NB4 (cell line): ENCODE measurements at regions not wholly inside any gene's neighbourhood (a gene's known extent, or its start where the extent isn't known, plus 50 kb on each side); places are given as distances from the start of the nearest gene placed in this dataset.
A peak's percentile ranks its signal among the peaks of the same experiment; 100 is the strongest.

Experiments
- DNase-seq: peaks from one replicate; pipeline ENCODE4 v3.0.0; 2010; ENCODE audit warnings: low read depth
- H3K4me3 ChIP-seq: one replicate; pipeline ENCODE4 v1.5.1; 2011; ENCODE audit warnings: mild to moderate bottlenecking, low read depth, low read length, moderate library complexity
- MYC ChIP-seq: IDR thresholded peaks from 2 replicates; pipeline ENCODE4 v1.6.1; 2011; ENCODE audit warnings: low read depth, low read length
- POLR2A ChIP-seq: IDR thresholded peaks from 2 replicates; pipeline ENCODE4 v1.6.1; 2011; ENCODE audit warnings: mild to moderate bottlenecking; ENCODE audit not compliant: insufficient read length; ENCODE audit errors: extremely low read depth
- TF ChIP-seq, protein P1 (sequence below): IDR thresholded peaks from one replicate; pipeline ENCODE4 v1.5.1; 2012; ENCODE audit warnings: low read depth, low read length
- TF ChIP-seq, protein P2 (sequence below): IDR thresholded peaks from 2 replicates; pipeline ENCODE4 v1.6.1; 2011; ENCODE audit warnings: low read depth, low read length

DNA sequence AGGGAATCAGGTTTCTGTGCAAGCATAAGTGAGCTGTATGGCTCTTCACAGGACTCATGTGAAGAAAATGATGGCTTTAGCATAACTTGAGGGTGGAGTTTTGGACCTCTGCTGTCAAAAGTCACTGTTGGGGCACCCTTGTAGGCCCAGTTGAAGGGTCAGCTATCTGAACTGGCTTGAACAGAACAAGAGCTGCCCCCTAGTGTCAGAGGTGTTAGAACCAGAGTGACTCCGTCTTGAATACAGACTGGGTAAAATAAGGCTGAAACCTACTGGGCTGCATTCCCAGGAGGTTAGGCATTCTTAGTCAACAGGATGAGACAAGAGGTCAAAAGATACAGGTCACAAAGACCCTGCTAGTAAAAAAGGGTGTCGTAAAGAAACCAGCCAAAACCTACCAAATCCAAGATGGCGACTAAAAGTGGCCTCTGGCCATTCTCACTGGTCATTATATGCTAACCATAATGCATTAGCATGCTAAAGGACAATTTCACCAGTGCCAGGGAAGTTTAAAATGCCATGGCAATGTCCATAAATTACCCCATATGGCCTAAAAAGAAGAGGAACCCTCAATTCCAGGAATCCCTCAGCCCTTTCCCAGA, 484.0 kb upstream of the ERCC4 start:
- no peak for TF ChIP-seq MYC
- TF ChIP-seq, protein P1, sequence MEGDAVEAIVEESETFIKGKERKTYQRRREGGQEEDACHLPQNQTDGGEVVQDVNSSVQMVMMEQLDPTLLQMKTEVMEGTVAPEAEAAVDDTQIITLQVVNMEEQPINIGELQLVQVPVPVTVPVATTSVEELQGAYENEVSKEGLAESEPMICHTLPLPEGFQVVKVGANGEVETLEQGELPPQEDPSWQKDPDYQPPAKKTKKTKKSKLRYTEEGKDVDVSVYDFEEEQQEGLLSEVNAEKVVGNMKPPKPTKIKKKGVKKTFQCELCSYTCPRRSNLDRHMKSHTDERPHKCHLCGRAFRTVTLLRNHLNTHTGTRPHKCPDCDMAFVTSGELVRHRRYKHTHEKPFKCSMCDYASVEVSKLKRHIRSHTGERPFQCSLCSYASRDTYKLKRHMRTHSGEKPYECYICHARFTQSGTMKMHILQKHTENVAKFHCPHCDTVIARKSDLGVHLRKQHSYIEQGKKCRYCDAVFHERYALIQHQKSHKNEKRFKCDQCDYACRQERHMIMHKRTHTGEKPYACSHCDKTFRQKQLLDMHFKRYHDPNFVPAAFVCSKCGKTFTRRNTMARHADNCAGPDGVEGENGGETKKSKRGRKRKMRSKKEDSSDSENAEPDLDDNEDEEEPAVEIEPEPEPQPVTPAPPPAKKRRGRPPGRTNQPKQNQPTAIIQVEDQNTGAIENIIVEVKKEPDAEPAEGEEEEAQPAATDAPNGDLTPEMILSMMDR = peak; percentile 16
- DNase-seq = peak; percentile 8

DNA sequence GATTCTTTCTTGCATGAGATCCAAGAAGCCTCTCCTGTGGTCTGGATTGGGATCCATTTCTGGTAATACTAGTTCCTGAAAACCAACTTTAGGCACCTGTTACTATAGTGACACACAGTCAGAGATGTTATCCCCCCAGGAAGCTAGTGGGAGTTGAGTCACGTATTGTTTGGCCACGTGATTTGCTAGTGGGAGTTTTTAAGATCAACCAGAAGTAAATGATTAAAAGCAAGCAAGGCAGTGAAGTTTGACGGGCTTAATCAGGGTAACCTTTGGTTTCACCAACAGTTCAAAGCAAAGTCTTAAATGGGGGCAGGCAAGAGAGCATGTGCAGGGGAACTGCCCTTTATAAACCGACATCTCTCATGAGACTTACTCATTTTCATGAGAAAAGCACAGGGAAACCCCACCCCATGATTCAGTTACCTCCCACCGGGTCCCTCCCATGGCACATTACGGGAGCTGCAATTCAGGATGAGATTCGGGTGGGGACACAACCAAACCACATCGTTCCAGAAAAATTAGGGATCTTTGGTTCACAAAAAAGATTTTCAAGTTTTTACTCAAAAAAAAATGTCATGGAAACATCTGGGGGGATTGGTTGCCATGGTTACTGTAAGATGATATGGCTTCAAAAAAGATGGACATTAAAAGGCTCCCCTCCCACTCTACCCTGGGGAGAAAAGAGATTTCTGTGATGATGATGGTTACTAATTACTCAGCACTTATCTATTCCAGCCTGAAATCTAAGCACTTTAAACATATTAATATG, 483.1 kb upstream of the ERCC4 start:
- DNase-seq = no peak
- H3K4me3 ChIP-seq = no peak overlapping the region
- TF ChIP-seq, protein P2, sequence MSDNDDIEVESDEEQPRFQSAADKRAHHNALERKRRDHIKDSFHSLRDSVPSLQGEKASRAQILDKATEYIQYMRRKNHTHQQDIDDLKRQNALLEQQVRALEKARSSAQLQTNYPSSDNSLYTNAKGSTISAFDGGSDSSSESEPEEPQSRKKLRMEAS = no peak
- TF ChIP-seq POLR2A (no peak), MYC (no peak)
- TF ChIP-seq, protein P1 = no peak

More for the DNA sequence above, 484.0 kb upstream of the ERCC4 start:
- no peak overlapping the region for H3K4me3 ChIP-seq

DNA sequence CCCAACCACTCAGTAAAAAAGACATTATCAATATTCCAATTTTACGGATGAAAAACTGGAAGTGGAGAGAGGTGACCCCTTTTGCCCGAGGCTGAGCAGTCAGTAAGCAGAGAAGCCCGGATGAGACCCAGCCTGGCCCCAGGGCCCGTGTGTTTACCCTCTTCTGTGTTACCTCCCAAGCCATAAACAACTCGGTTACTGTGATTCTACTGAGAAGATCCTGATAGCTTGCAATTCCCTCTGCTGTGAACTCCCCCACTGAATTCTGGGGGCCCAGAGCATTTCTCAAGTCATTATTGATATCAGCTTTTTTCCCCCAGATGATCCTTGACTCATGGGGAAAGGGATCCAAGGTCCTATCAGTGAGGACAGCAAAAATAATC, 482.6 kb upstream of the ERCC4 start:
- H3K4me3 ChIP-seq = no peak overlapping the region
- TF ChIP-seq MYC = no peak
- TF ChIP-seq, protein P1 = no peak
- DNase-seq = no peak

DNA sequence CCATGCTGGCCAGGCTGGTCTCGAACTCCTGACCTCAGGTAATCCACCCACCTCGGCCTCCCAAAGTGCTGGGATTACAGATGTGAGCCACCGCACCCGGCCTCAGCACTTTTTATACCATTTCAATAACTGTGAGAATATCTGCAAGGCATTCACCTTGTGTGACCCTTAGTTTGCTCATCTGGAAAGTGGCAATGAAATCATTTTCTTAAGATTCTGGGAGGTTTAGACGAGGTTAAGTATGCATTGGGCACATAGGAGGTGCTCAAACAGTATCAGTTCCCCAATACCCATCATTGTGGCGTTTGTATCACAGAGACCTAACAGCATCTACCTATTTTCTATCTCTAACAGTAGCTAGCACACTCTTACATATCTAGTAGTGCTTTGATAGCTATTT, 481.9 kb upstream of the ERCC4 start:
- TF ChIP-seq, protein P1 = no peak
- TF ChIP-seq, protein P2 = no peak
- TF ChIP-seq MYC (no peak), POLR2A (no peak)
- no peak for DNase-seq
- H3K4me3 ChIP-seq = no peak overlapping the region

DNA sequence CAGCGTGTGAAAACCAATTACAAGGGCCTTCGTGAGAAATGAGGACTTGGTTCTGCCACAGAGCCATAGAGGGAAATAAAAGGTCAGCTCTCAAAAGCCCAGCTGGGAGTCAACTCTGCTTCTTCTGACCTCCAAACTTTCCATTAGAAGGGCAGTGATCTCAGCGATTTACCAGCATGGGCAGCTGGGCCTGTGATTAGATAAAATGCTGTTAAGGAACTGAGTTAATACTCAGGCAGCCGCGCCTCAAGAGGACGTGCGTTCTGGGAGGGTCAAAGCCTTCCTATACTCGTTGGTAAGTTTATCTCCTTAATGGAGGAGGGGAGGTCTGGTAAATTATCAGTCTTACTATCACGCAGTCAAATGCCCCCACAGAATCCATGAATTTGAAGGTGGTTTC, 480.2 kb upstream of the ERCC4 start:
- no peak overlapping the region for H3K4me3 ChIP-seq
- TF ChIP-seq, protein P1 = no peak
- TF ChIP-seq, protein P2 = no peak
- TF ChIP-seq MYC (no peak), POLR2A (no peak)
- DNase-seq = no peak

DNA sequence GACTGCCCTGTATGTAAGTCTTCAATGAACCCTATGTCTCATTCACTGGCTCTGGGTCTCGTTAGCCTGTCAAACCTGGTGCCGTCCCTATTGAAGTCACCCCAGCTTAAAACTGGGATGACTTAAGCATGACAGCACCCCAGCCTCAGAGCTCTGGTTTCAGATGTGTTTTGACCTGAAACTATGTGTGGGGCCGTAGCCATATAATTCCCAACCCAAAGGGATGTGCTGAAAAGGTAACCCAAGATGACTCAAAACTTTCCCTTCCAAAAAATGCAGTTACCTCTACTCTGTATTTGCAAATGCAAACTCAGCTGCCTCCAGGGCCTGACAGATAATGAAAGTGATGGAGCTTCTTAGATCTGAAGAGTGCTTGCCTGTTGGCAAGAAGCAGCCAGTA, 478.3 kb upstream of the ERCC4 start:
- no peak overlapping the region for H3K4me3 ChIP-seq
- DNase-seq = no peak
- no peak for TF ChIP-seq POLR2A
- TF ChIP-seq, protein P1 = no peak
- TF ChIP-seq, protein P2 = no peak
- no peak for TF ChIP-seq MYC
